Astrocyte of the cerebellum (primary cell): ENCODE measurements at regions not wholly inside any gene's neighbourhood (a gene's known extent, or its start where the extent isn't known, plus 50 kb on each side); places are given as distances from the start of the nearest gene placed in this dataset.

Source experiments
- DNase-seq: peaks from one replicate; pipeline ENCODE4 v3.0.0-alpha.2; 2011; ENCODE audit warnings: low read depth
- H3K4me3 ChIP-seq: 2 replicates; pipeline ENCODE4 v1.5.1; 2011; ENCODE audit warnings: mild to moderate bottlenecking, low read depth, low read length, moderate library complexity
- CTCF ChIP-seq: IDR thresholded peaks from 2 replicates; pipeline ENCODE4 v1.5.1; 2012; ENCODE audit warnings: low read length, low read depth, moderate library complexity, mild to moderate bottlenecking; ENCODE audit errors: missing control alignments
- in situ Hi-C: cut with HindIII; loops from 2 replicates; pipeline ENCODE4 v1.10.0; 2017; ENCODE audit warnings: low sequenced_read_pairs

- in situ Hi-C loops: no loop called here
- TF ChIP-seq CTCF: no peak
- DNase-seq: no peak
- H3K4me3 ChIP-seq: no peak overlapping the region
Observed at GRCh38 chr16:56047307-56048234, 143.7 kb upstream of the GNAO1 start.

GRCh38 chr16:56042416-56042815 lies 148.9 kb upstream of the GNAO1 start:
- no peak for TF ChIP-seq CTCF
- H3K4me3 ChIP-seq: no peak overlapping the region
- in situ Hi-C loops: no loop called here
- no peak for DNase-seq

- in situ Hi-C loops: no loop called here
- no peak for TF ChIP-seq CTCF
- no peak for DNase-seq
Observed at GRCh38 chr16:56041556-56042140, 149.6 kb upstream of the GNAO1 start.

GRCh38 chr16:56038564-56039098 lies 152.7 kb upstream of the GNAO1 start:
- TF ChIP-seq CTCF: no peak
- no peak for DNase-seq
- no peak overlapping the region for H3K4me3 ChIP-seq
- in situ Hi-C loops: loop anchor here (10.0 kb wide), 1 partner anchor 176 kb away; no protein-coding TSS in a partner anchor

More at GRCh38 chr16:56041556-56042140, 149.6 kb upstream of the GNAO1 start:
- no peak overlapping the region for H3K4me3 ChIP-seq

- in situ Hi-C loops: loop anchor here (10.0 kb wide), 1 partner anchor 183 kb away; no protein-coding TSS in a partner anchor
- no peak for DNase-seq
- no peak overlapping the region for H3K4me3 ChIP-seq
- no peak for TF ChIP-seq CTCF
Observed at GRCh38 chr16:56032072-56032471, 156.9 kb upstream of the CES5A start.

- no peak for DNase-seq
- TF ChIP-seq CTCF: no peak
- H3K4me3 ChIP-seq: no peak overlapping the region
- in situ Hi-C loops: no loop called here
Observed at GRCh38 chr16:56029026-56029425, 153.9 kb upstream of the CES5A start.
